ENCODE measurements at regions not wholly inside any gene's neighbourhood (a gene's known extent, or its start where the extent isn't known, plus 50 kb on each side); places are given as distances from the start of the nearest gene placed in this dataset.

- TF ChIP-seq, protein P1, sequence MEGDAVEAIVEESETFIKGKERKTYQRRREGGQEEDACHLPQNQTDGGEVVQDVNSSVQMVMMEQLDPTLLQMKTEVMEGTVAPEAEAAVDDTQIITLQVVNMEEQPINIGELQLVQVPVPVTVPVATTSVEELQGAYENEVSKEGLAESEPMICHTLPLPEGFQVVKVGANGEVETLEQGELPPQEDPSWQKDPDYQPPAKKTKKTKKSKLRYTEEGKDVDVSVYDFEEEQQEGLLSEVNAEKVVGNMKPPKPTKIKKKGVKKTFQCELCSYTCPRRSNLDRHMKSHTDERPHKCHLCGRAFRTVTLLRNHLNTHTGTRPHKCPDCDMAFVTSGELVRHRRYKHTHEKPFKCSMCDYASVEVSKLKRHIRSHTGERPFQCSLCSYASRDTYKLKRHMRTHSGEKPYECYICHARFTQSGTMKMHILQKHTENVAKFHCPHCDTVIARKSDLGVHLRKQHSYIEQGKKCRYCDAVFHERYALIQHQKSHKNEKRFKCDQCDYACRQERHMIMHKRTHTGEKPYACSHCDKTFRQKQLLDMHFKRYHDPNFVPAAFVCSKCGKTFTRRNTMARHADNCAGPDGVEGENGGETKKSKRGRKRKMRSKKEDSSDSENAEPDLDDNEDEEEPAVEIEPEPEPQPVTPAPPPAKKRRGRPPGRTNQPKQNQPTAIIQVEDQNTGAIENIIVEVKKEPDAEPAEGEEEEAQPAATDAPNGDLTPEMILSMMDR (IDR thresholded peaks at IDR 0.05; ENCODE audit: low read depth, low read length), result no peak
- no peaks in the 10 kb centered on the region for H3K9me3 ChIP-seq (ENCODE audit: control insufficient read depth, insufficient read depth, low read length)
- ChIA-PET POLR2A (no interaction called here), CTCF (interaction anchor here (1.3 kb wide), 1 partner anchor 13 kb away, joined by 3 read pairs; no protein-coding TSS in a partner anchor)
- H3K4me3 ChIP-seq (ENCODE audit: low read depth, low read length), result no peak overlapping the region
- no peak for DNase-seq (ENCODE audit: low read depth, low spot score)
- no peak overlapping the region for H3K27ac ChIP-seq (ENCODE audit: low read depth, low read length)
- H3K27me3 ChIP-seq (ENCODE audit: control insufficient read depth, insufficient read depth, low read length), result no peaks in the 10 kb centered on the region
Observed at GRCh38 chr12:62135553-62136200, 124.5 kb upstream of the USP15 start.

- ChIA-PET CTCF (interaction anchor here (0.6 to 1.3 kb wide), 3 partner anchors 13 to 75 kb away, joined by 3 to 6 read pairs (median 4); no protein-coding TSS in a partner anchor), POLR2A (no interaction called here)
- TF ChIP-seq, protein P1 (IDR thresholded peaks at IDR 0.05; ENCODE audit: low read depth, low read length), result no peak
- no peak overlapping the region for H3K4me3 ChIP-seq (ENCODE audit: low read depth, low read length)
- no peak for DNase-seq (ENCODE audit: low read depth, low spot score)
- no peak overlapping the region for H3K27ac ChIP-seq (ENCODE audit: low read depth, low read length)
- H3K27me3 ChIP-seq (ENCODE audit: control insufficient read depth, insufficient read depth, low read length), result no peaks in the 10 kb centered on the region
- H3K9me3 ChIP-seq (ENCODE audit: control insufficient read depth, insufficient read depth, low read length), result no peaks in the 10 kb centered on the region
Observed at GRCh38 chr12:62136496-62136895, 123.7 kb upstream of the USP15 start.

DNA sequence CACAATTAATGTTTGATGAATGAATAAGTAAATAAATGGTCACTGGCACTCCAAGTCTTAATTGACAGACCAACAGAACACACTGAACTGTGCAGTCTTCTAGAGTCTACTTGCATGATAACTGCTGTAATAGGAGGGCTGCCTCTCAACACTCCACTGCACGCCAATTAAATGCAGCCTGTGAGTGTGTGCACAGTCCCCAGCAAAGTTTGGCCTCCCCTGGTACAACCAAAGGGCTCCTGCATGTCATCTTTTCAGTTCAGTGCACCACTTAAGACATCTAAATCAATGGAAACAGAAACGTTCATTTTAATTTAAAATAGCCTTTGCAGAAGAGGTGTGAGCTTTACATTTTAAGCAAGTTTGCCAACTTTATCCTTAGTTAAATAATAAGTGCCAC, 121.7 kb upstream of the USP15 start:
- H3K9me3 ChIP-seq (ENCODE audit: control insufficient read depth, insufficient read depth, low read length), result no peaks in the 10 kb centered on the region
- no peak overlapping the region for H3K27ac ChIP-seq (ENCODE audit: low read depth, low read length)
- ChIA-PET CTCF (no interaction called here), POLR2A (no interaction called here)
- no peaks in the 10 kb centered on the region for H3K27me3 ChIP-seq (ENCODE audit: control insufficient read depth, insufficient read depth, low read length)
- DNase-seq (ENCODE audit: low read depth, low spot score), result no peak
- TF ChIP-seq, protein P1 (IDR thresholded peaks at IDR 0.05; ENCODE audit: low read depth, low read length), result no peak
- H3K4me3 ChIP-seq (ENCODE audit: low read depth, low read length), result no peak overlapping the region

GRCh38 chr12:62146318-62146717, 113.9 kb upstream of the USP15 start:
- DNase-seq (ENCODE audit: low read depth, low spot score), result no peak
- POLR2A ChIA-PET, result no interaction called here
- CTCF ChIA-PET, result no interaction called here
- no peaks in the 10 kb centered on the region for H3K9me3 ChIP-seq (ENCODE audit: control insufficient read depth, insufficient read depth, low read length)
- H3K27ac ChIP-seq (ENCODE audit: low read depth, low read length), result no peak overlapping the region
- no peaks in the 10 kb centered on the region for H3K27me3 ChIP-seq (ENCODE audit: control insufficient read depth, insufficient read depth, low read length)
- TF ChIP-seq, protein P1 (IDR thresholded peaks at IDR 0.05; ENCODE audit: low read depth, low read length), result no peak
- H3K4me3 ChIP-seq (ENCODE audit: low read depth, low read length), result no peak overlapping the region

DNA sequence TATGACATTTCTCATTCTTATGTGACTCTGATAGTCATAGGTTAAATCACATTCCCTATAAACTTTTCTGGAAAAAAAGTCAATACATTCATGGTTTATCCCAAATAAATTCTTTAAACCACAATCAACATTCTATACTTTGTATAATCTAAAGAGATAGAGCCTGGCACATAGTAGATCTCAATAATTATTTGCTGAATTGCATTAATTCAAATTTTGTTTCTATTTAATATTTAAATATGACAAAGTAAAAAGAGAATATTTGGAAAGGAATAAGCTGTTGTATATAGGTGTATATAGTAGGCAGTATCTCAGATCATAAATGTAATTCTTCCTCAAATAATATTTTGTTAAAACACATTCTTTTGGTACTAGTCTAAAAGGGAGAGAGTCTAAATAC, 102.2 kb upstream of the USP15 start:
- CTCF ChIA-PET, result interaction anchor here (0.9 kb wide), 1 partner anchor 35 kb away, joined by 3 read pairs; no protein-coding TSS in a partner anchor

More for the DNA sequence above, 102.2 kb upstream of the USP15 start:
- Histone ChIP-seq H3K4me3 (ENCODE audit: low read depth, low read length) (no peak overlapping the region), H3K27ac (ENCODE audit: low read depth, low read length) (no peak overlapping the region), H3K9me3 (ENCODE audit: control insufficient read depth, insufficient read depth, low read length) (no peaks in the 10 kb centered on the region), H3K27me3 (ENCODE audit: control insufficient read depth, insufficient read depth, low read length) (no peaks in the 10 kb centered on the region)
- TF ChIP-seq, protein P1 (IDR thresholded peaks at IDR 0.05; ENCODE audit: low read depth, low read length), result no peak
- no peak for DNase-seq (ENCODE audit: low read depth, low spot score)
- POLR2A ChIA-PET, result no interaction called here
